ENCODE measurements at regions not wholly inside any gene's neighbourhood (a gene's known extent, or its start where the extent isn't known, plus 50 kb on each side); places are given as distances from the start of the nearest gene placed in this dataset.

- TF ChIP-seq POLR2AphosphoS5 (IDR thresholded peaks at IDR 0.05; ENCODE audit: low read depth, low read length) = no peak
- TF ChIP-seq TAF1 (IDR thresholded peaks at IDR 0.05; ENCODE audit: borderline replicate concordance, insufficient read depth, low read length) = no peak
- TF ChIP-seq SIN3A (IDR thresholded peaks at IDR 0.05; ENCODE audit: borderline replicate concordance, insufficient read depth, low read length) = no peak
- no peak for TF ChIP-seq REST (IDR thresholded peaks at IDR 0.05; ENCODE audit: insufficient read depth in 1 of 2, low read depth in 2 of 2, low read length in 2 of 2)
- no peak for TF ChIP-seq FOXP2 (optimal IDR thresholded peaks at IDR 0.05; ENCODE audit: borderline replicate concordance, extremely low read depth, extremely low read length, insufficient read depth)
Measured at GRCh38 chr1:30639881-30640452, 83.4 kb downstream of the MATN1 start.

Data from PFSK-1 (cell line).